Esophagus squamous epithelium (tissue), 5 donors: ENCODE measurements at regions not wholly inside any gene's neighbourhood (a gene's known extent, or its start where the extent isn't known, plus 50 kb on each side); places are given as distances from the start of the nearest gene placed in this dataset.

ENCODE experiments used
- DNase-seq: peaks from one replicate; lab custom pipeline; 2025; lab: John Stamatoyannopoulos, UW
- H3K27ac ChIP-seq, 4 donors: fragments of 200-600 bp; sonication (generic); one replicate each; pipeline ENCODE4 v1.5.1; 2016 to 2019; ENCODE audit warnings: mild to moderate bottlenecking in 1 of 4
- H3K27me3 ChIP-seq, 4 donors: fragments of 200-600 bp; sonication (generic); 1 replicate in 3 of 4; 2 replicates in 1 of 4; pipeline versions ENCODE4 v1.5.1 to v1.6.0; 2017 to 2021; ENCODE audit warnings: antibody characterized with exemption in 1 of 4
- H3K36me3 ChIP-seq, 3 donors: fragments of 200-600 bp; sonication (generic); one replicate each; pipeline ENCODE4 v1.5.1; 2016 to 2019
- H3K4me1 ChIP-seq, 3 donors: fragments of 200-600 bp; sonication (generic); one replicate each; pipeline ENCODE4 v1.5.1; 2017 to 2019
- H3K4me3 ChIP-seq, 4 donors: fragments of 200-600 bp; sonication (generic); 1 replicate in 3 of 4; 2 replicates in 1 of 4; pipeline ENCODE4 v1.5.1; 2016 to 2019; ENCODE audit warnings: mild to moderate bottlenecking in 2 of 4, moderate library complexity in 1 of 4
- H3K9me3 ChIP-seq, 3 donors: fragments of 200-600 bp; sonication (generic); one replicate each; pipeline ENCODE4 v1.5.1; 2016 to 2019
- POLR2A ChIP-seq, 4 donors: fragments of 450-650 bp; IDR thresholded peaks; one replicate each; pipeline ENCODE4 v1.6.1; 2017; ENCODE audit warnings: antibody characterized with exemption in 4 of 4, mild to moderate bottlenecking in 4 of 4, moderate library complexity in 3 of 4
- WGBS, 2 donors: methylation state at CpG; one replicate each; pipeline ENCODE4 v1.1.5; 2018; 5-methylcytosine and 5-hydroxymethylcytosine counted together
- intact Hi-C: fragments of 100-400 bp; cut with DNase I; formaldehyde crosslinking; loops from one replicate; pipeline ENCODE4 v1.15.0; 2022
- TF ChIP-seq, protein P1 (sequence below), 6 experiments: fragments of 450-650 bp in 4 of 6; fragments of 200-600 bp in 2 of 6; sonication (generic) in 2 of 6; IDR thresholded peaks; one replicate each; pipeline ENCODE4 v1.5.1; 2016 to 2019; ENCODE audit warnings: antibody characterized with exemption in 6 of 6, mild to moderate bottlenecking in 4 of 6, moderate library complexity in 4 of 6
- donor health status: DM: yes; HTN: yes; CAD: no.

DNA sequence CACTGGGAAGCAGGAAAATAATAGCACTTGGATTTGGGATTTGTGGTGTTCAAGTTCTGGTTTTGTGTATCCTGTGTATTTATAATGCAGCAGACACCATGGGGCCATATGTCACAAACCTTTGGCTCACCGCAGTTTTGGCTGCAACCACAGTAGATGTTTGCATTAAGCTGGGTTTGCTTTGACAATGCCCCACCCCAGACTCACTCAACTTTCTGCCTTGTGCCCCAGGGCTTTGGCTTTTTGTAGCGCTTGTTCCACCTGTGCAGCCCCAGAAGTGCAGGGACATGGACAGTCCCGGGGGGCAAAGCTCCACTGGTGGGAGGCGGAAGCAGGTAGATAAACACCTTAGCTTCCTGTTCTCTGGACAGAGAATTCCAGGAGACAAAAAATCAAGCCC is 446.9 kb downstream of the MED13L start:
- Histone ChIP-seq H3K4me1 (no peaks in the 10 kb centered on the region), H3K9me3 (no peaks in the 10 kb centered on the region), H3K27ac (no peak overlapping the region), H3K4me3 (no peak overlapping the region), H3K27me3 (peaks cover 0 to 8% (median 0%) of the 10 kb centered on the region in 4 donors), H3K36me3 (no peaks in the 10 kb centered on the region)
- intact Hi-C loops: no loop called here
- no peak for TF ChIP-seq POLR2A (IDR thresholded peaks at IDR 0.05)
- TF ChIP-seq, protein P1, sequence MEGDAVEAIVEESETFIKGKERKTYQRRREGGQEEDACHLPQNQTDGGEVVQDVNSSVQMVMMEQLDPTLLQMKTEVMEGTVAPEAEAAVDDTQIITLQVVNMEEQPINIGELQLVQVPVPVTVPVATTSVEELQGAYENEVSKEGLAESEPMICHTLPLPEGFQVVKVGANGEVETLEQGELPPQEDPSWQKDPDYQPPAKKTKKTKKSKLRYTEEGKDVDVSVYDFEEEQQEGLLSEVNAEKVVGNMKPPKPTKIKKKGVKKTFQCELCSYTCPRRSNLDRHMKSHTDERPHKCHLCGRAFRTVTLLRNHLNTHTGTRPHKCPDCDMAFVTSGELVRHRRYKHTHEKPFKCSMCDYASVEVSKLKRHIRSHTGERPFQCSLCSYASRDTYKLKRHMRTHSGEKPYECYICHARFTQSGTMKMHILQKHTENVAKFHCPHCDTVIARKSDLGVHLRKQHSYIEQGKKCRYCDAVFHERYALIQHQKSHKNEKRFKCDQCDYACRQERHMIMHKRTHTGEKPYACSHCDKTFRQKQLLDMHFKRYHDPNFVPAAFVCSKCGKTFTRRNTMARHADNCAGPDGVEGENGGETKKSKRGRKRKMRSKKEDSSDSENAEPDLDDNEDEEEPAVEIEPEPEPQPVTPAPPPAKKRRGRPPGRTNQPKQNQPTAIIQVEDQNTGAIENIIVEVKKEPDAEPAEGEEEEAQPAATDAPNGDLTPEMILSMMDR (IDR thresholded peaks at IDR 0.05): no peak
- 46 to 69% methylated on average over 3 to 4 of the region's 4 CpGs for WGBS, 2 donors
- no peak for DNase-seq

- no peak for TF ChIP-seq POLR2A (IDR thresholded peaks at IDR 0.05)
- TF ChIP-seq, protein P1 (IDR thresholded peaks at IDR 0.05): no peak
- Histone ChIP-seq H3K4me3 (no peak overlapping the region), H3K4me1 (no peaks in the 10 kb centered on the region), H3K9me3 (peaks cover 0 to 2% (median 0%) of the 10 kb centered on the region in 3 donors), H3K27ac (no peak overlapping the region), H3K27me3 (peaks cover 0 to 8% (median 0%) of the 10 kb centered on the region in 4 donors), H3K36me3 (no peaks in the 10 kb centered on the region)
- intact Hi-C loops: no loop called here
- 50 to 68% methylated on average over 3 of the region's 3 CpGs for WGBS, 2 donors
- DNase-seq: no peak
These were observed 447.4 kb downstream of the MED13L start for GRCh38 chr12:115830070-115830469.

DNA sequence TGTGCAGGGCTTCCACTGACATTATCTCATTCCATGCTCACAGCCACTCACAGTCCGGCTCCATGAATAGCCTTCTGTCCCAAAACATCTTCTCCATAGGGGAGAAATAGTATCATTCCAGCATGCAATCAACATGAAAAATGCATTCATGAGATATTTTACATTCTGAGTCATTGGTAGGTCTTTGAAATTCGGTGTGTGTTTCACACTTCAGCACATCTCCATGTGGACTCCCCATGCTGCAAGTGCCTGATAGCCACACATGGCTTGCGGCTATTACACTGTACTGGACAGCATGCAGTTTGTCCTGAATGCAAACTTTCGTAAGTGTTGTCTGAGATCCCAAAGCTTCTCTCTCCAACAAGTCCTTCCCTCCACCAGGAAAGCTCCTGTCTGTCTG is 449.3 kb downstream of the MED13L start:
- Histone ChIP-seq H3K27me3 (peaks cover 0 to 8% (median 0%) of the 10 kb centered on the region in 4 donors), H3K36me3 (no peaks in the 10 kb centered on the region), H3K27ac (no peak overlapping the region), H3K9me3 (peaks cover 0 to 6% (median 0%) of the 10 kb centered on the region in 3 donors), H3K4me1 (no peaks in the 10 kb centered on the region), H3K4me3 (no peak overlapping the region)
- TF ChIP-seq, protein P1 (IDR thresholded peaks at IDR 0.05): no peak
- TF ChIP-seq POLR2A (IDR thresholded peaks at IDR 0.05): no peak
- DNase-seq: no peak
- WGBS, 2 donors: 72 to 74% methylated on average over 4 of the region's 4 CpGs
- intact Hi-C loops: no loop called here

- H3K4me1 ChIP-seq: no peaks in the 10 kb centered on the region
- peaks cover 0 to 6% (median 0%) of the 10 kb centered on the region in 3 donors for H3K9me3 ChIP-seq
- intact Hi-C loops: no loop called here
- TF ChIP-seq, protein P1 (IDR thresholded peaks at IDR 0.05): no peak
- no peak for TF ChIP-seq POLR2A (IDR thresholded peaks at IDR 0.05)
- H3K27me3 ChIP-seq: peaks cover 0 to 14% (median 0%) of the 10 kb centered on the region in 4 donors
- no peaks in the 10 kb centered on the region for H3K36me3 ChIP-seq
- no peak overlapping the region for H3K27ac ChIP-seq
- no peak overlapping the region for H3K4me3 ChIP-seq
- no peak for DNase-seq
- WGBS, 2 donors: 86 to 91% methylated on average over 3 to 4 of the region's 4 CpGs
These were observed 452.4 kb downstream of the MED13L start for GRCh38 chr12:115824936-115825602.

GRCh38 chr12:115823635-115824034 is 453.9 kb downstream of the MED13L start:
- Histone ChIP-seq H3K4me1 (no peaks in the 10 kb centered on the region), H3K4me3 (no peak overlapping the region), H3K27ac (no peak overlapping the region), H3K9me3 (peaks cover 0 to 6% (median 0%) of the 10 kb centered on the region in 3 donors), H3K36me3 (no peaks in the 10 kb centered on the region), H3K27me3 (peaks cover 0 to 16% (median 0%) of the 10 kb centered on the region in 4 donors)
- TF ChIP-seq, protein P1 (IDR thresholded peaks at IDR 0.05): no peak
- TF ChIP-seq POLR2A (IDR thresholded peaks at IDR 0.05): no peak
- 14 to 34% methylated on average over 4 to 5 of the region's 5 CpGs for WGBS, 2 donors
- intact Hi-C loops: no loop called here
- DNase-seq: no peak
